GM19328 (cell line): ENCODE measurements at regions not wholly inside any gene's neighbourhood (a gene's known extent, or its start where the extent isn't known, plus 50 kb on each side); places are given as distances from the start of the nearest gene placed in this dataset.

ENCODE experiments used
- ATAC-seq: cut with Tn5 transposase; IDR thresholded peaks from one replicate; pipeline ENCODE4 v1.9.1; 2021; ENCODE audit warnings: mild to moderate bottlenecking, moderate library complexity; ENCODE audit not compliant: unreplicated experiment

DNA sequence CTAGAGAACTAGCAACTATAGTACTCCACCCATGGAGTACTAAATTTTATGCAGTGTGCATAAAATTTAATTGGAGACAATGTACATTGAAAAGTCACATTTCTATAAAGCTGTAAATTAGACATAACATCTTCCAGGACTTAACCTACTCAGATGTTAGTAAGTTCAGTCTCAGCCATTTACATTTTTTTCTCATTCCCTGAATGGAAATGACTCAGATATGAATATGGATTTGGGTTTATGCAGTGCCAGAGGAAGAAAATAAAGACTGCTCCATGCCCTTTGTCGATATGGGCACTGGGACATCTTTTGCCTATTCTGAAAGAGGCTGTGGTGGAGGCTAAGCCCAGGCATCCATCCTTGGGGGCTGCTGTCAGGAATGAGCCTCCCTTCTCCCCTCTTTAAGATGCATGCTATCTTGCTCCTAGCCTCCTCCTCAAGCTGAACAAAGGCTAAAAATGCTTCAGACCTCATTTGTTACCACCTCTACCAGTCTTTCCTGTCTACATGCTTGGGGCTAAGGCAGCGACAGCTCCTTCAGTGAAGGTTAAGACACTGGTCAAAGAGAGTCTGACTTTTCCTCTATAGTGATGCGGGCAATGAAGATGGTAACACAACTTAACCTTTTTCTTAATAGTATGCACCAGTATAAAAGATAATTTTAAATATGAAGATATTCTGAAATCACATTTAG is 486.8 kb upstream of the ANKRD30A start:
- ATAC-seq, result no peak

DNA sequence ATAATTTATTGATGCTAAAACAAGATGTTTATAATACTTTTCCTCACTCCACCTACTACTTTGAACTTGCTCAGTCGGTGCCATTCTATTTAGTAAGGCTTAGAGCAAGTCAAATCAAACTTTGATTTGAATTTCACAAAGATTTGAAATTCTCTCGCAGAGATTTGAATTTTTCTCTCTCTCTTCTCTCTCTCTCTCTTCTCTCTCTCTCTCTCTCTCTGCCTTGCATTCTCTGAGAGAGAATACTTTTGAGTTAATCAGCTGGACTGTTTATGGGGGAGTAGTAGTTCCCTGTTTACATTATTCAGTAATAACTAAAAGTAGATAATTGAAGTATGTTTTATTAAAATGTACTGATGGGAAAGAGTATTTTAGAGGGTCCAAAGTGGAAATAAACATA is 488.5 kb upstream of the ANKRD30A start:
- ATAC-seq, result no peak

DNA sequence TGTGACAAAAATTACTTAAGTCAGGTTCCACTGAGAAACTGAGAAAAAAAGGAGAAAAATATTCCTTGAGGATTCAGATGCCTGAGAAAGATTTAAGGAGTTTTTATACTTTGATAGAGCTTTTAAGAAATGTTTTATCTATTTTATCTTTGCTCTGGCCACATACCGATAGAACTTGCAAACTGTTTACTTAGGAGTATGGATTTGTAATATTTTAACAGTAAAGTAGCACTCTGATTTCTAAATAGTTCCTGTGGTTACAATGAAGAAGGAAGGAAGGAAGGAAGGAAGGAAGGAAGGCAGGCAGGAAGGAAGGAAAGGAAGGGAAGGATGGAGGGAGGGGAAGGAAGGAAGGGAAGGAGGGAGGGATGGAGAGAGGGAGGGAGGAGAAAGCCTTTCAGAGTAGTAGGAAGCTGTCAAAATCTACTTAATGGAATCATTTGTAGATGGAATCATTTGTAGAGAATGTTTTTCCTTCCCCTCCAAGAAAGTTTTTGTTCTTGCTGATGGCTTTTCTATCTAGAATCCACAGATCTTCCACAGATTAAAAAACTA is 489.0 kb upstream of the ANKRD30A start:
- ATAC-seq, result no peak

DNA sequence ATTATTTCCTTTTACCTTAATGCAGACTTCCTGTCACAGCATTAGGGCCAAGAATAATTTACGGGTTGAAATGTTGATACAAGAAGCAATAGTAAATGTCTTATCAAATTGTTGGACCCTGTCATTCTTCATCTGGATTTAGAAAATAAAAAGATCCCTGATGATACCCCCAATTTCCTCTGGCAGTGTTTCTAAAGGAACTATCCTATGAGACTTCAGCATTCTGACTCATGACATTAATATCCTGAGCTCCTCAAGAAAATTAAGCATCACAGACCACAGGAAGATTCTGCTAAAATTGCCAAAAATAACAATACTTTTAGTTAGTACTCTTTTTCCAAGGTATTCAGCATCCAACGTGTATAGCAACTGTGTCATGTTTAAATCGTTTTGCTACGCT is 490.5 kb upstream of the ANKRD30A start:
- ATAC-seq, result no peak

DNA sequence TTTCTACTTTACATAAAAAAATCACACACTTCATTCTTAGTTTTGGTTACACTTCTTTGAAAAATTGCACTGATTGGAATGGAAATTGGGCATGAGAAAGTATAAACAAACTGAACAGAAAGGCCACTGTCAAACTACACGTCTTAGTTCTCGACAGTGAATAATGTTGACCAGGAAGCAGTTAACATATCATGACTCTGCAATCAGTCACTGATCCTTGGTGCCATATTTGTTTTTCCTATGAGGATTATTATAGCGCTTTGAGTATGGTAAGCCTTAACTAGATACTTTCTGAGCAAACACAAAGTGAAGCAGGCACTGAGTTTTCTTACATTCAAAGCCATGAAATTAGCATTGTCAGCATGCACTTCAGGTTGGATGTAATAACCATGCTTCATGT is 495.1 kb upstream of the ANKRD30A start:
- no peak for ATAC-seq

DNA sequence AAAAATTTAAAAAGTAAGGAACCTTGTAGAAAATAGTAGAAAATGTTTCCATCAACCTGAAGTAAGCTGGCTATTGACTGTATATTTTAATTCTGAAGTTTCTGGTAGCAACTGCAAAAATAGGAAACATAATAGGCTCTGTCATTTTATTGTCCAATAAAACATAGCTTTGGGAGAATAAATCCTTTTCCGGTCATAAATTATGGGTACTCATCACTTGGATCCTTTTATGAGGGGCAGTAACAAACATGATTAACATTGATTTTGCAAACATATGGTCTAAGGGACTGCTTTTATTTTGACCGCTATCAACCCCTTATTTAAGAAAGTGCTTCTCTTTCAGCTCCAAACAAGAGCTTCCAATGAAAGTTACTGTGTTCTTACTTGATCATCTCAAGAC is 495.9 kb upstream of the ANKRD30A start:
- no peak for ATAC-seq

DNA sequence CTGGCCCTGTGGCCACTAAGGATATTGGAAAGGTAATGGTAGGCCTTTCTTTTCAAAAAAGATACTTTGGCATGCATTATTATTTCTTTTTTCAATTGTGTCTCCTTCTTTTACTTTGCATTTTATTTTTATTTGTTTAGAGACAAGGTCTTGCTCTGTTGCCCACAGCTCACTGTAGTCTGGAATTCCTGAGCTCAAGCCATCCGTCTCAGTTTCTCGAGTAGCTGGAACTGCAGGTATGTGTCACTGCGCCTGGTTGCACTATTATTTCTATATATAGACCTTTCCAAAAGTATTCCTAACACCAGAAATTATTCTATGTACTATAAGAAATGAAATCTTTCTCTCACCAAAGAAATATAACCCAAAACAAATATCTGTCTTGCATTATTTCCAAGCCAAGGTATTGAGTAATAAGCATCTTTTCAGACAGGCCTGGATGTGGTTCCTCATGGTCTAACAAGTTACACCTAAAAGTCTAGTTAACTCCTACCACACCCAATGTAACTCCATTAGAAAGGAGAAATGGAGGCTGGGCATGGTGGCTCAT is 500.8 kb upstream of the ANKRD30A start:
- no peak for ATAC-seq

DNA sequence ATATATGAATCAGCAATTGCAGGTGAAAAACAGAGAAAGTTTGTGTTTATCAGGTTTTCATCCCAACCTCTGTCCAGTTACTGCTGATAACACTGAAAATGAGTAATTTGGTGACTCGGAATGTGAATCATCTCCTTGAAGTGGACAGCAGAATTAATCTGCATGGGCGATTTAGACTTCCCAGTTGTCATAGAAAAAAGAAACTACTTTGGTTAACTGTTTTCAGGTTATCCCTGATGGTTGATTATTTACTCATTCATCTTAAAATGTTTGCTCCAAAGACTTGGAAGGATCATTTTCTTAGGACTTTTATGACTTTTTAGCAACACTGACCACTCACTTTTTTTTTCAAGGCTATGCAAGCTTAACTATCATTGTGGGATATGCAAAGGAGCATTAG is 504.1 kb upstream of the ANKRD30A start:
- ATAC-seq, result no peak

DNA sequence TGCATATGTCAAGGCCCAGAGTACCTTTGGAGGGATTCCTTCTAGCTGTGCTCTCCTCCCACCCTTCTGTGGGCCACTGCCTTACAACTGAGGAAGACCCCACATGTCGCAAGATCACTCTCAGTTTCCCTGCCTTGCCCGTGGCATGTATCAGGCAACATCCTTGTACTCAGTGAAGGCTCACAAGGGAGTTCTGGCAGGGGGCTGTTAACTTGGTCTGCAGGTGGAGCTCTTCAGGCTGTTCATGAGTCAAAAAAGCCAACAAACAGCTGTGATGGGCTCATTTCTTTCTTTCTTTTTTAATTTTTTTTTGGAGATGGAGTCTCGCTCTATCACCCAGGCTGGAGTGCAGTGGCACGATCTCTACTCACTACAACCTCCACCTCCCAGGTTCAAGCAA is 513.0 kb upstream of the ANKRD30A start:
- ATAC-seq, result no peak

DNA sequence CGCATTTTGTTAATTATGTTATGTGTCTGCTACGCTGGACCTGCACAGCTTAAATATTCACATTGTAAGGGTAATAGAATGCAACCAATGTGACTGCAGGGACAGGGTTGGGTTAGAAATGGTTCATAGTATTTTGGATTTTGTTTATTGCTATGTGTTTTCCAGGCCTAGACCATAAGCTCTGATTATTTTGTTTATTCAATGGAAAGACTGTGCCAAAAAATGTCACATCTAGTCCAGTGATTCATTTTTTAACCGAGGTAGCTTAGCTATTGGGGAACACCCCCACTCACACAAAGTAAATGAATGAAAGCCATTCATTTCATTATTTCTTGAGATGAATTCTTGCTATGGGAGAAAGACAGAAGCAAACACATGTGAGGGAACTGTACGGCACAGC is 516.5 kb upstream of the ANKRD30A start:
- no peak for ATAC-seq

DNA sequence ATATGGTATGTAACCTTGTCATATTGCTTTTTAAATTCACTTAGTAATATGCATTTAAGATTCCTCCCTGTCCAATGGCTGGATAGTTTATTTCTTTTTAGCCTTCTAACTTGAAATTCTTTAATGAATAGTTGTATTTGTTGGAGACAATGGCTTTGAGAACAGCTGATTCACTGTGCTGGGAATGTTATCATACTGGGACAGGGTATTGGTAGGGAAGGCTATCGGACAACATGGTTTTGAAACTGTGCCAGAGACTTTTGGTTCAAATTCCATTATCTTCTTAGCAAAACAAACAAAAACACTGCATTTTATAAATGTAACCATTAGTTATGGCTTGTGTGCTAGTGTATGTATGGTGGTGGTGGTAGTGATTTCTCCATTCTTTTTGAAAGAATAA is 517.1 kb upstream of the ANKRD30A start:
- no peak for ATAC-seq

DNA sequence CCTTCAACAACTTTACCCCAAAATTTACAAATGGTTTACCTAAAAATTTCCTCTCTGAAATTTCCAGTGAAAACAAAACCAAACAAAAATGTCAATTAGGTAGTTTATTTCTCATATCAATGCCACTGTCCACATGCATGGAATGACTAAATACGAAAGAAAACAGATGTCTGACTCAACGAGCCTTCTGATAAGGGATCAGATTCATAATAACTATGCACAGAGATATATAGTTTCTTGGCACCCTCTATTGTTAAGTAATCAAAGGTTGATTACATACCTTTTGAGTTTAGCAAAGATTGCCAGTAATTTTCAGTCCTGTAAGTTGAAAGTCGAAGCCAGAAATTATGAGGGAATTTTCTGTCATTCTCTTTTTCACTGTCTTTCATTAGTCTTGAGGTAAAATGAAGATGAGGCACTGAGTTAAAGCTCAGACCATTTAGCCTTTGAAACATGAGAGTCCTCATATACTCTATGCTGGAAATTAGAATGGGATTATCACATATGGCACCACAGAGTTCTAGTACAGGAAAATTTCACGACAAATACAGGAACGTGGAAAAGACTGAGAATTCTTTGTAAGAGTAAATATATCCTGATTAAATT is 519.1 kb upstream of the ANKRD30A start:
- ATAC-seq, result no peak

DNA sequence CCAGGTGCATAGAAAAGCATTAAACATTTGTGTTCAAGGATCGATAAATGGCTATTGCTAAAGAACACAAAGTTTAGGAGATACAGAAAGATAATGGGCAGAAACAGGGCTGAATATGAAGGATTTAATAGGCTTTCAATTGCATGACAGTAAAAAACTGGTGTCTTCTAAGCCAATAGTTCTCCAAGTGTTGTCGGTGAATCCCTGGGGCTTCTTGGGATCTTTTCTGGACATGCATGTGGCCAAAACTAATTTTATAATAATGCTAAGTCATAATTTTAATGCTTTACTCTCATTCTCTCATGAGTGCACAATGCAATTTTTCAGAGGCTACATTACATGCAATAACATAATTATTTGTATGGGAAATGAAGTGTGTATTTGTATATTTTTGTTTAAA is 521.1 kb upstream of the ANKRD30A start:
- ATAC-seq, result no peak

DNA sequence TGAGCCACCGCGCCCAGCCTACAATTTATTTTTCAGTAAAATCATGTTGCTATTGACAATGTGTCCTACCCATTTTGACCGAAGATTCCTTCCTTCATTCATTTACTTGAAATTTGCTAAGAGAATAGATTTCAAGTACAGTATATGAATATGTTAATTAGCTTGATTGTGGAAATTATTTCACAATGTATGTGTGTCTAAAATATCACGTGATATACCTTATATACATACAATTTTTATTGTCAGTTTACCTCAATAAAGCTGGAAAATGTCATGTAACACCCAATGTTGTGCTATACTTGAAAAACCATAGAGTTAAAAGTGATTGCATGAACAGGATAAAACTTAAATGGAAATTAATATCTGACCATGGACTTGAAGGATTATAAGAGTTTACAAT is 521.7 kb upstream of the ANKRD30A start:
- no peak for ATAC-seq

DNA sequence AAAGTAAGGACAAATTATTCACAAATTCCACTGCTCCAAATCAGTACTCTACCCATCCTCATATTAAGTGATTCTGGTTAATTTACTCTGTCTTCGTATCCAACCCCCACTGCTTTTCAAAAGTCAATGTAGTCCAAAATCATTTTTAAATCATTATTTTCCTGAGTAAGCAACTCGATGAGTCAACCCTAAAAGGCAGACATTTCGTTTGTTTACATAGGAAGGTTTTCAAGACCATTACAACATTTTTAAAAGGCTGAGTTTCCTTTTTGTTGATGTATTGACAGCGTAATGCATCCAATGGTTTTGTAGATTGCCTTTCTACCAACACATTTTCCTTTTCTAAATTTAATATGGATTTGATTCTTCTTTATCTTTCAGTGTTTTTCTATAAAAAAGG is 523.0 kb upstream of the ANKRD30A start:
- ATAC-seq, result no peak

DNA sequence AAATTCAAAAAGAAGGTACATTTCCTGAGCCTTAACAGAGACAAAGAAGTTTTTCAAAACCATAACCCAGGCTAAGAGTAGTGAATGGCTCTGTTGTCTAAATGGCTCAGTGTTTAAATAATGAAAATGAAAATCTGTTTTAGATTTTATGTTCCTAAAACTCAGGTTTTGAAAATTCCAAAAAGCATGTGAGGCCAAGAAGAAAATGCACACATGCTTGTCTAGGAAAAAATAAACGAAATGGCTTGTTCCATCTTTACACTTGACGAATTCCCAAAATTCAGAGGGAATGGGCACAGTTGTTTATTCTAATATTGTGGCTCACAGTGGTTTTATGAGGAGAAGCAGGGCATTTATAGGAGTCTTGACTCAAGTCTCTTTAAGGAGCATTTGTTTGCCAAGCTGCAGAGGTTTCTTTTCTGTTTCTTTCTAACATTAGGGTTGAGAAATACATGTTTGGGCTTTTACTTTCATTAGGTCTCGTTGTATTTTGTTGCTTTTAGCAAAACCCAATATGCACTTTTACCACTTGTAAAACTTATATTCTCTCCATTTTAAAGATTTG is 527.6 kb upstream of the ANKRD30A start:
- no peak for ATAC-seq

DNA sequence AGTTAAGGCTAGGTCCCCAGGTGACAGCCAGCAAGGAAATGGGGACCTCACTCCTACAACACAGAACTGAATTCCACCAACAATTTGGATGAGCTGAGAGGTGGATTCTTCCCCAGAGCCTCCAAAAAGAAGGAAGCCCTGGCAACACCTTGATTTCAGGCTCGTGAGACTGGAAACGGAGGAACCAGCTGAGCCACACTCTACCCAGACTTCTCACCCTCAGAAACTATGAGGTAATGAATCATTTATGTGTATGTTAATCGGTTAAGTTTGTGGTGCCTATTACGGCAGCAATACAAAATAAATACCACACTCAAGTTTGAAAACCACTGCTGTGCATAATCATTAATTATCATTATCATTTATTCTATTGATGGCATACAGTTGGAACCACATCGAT is 532.4 kb upstream of the ANKRD30A start:
- ATAC-seq, result no peak

DNA sequence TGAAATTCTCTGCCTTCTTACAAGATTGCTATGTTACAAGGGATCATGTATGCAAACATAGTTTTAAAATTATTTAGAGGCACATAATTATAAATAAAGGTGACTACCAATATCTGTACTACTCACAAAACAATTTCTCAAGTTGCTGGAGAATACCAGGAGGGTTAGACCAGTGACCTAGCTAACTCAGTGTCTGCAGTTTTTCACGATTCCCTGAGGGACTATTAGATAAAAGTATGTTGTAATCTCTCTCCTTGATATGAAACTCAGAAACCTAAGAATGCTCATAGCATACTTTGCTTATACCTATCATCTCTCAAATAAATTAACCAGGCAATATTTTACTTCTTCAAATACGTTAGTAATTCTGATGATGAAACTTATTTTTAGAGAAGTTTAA is 534.0 kb upstream of the ANKRD30A start:
- no peak for ATAC-seq

DNA sequence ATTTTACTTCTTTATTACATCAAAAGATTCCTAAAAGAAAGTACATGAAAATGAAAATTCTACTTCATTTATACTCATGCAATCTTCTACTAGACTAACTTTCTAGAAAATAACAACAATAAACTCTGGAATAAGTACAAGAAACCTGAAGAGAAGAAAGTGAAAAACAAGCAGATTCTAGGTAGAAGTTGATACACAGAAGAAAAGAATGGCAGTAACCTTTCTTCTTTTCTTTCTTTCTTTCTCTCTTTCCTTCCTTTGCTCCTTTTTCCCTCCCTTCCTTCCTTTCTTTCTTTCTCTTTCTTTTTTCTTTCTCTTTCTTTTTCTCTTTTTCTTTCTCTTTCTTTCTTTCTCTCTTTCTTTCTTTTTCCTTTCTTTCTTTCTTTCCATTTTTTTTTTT is 541.7 kb upstream of the ANKRD30A start:
- no peak for ATAC-seq

DNA sequence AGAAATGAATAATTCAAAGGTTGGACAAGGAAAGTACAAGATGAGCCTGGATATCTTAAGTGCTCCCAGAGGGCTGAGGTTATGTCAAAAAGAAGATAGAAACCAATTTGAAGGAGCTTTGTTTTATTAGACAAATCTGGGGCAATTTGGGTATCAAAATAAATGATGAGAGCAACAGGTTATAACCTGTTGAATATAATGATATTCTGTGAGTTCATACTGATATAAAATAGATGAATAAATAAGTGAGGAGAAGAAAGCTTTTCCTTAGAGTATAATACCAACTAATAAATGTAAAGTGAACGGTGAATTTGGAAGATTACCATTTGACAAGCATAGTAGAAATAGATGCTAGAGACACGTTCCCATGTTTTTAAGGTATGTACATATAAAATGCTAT is 544.2 kb upstream of the ANKRD30A start:
- no peak for ATAC-seq

DNA sequence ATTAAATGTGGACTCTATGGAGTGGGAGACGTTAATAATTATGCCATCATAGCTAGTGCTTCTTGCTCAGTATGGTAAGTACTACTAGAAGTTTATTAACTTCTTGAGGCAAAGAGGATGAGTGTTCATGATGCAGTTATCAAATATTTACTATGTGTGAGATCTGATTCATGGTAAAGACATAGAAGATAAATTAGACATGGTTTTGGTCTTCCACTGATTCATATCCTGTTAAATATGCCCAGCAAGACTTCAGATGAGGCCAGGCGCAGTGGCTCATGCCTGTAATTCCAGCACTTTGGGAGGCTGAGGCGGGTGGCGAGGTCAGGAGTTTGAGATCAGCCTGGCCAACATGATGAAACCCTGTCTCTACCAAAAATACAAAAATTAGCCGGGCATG is 547.1 kb upstream of the ANKRD30A start:
- ATAC-seq, result no peak

DNA sequence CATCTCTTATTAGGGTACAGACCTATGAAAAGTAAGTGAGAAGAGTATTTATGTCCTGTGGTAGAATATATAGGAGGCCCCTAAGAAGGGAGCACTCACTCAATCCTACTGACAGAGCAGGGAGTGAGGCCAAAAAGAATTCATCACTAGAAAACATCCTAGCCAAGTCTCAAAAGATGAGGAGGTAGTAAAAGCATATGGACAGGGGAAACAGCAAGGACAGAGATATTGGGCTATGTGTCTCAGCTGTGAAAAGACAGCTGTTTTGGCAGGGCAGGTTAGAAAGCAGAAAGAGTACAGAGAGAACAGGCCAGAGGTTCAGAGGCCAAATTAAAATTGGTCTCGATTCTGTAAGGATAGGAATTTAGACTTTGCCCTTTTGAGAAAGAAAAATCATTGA is 548.3 kb upstream of the ANKRD30A start:
- no peak for ATAC-seq
